CD4-positive, alpha-beta T cell treated with Interferon gamma for 1 hour (primary cell): ENCODE measurements at regions not wholly inside any gene's neighbourhood (a gene's known extent, or its start where the extent isn't known, plus 50 kb on each side); places are given as distances from the start of the nearest gene placed in this dataset.

Experiments
- DNase-seq: peaks from one replicate; pipeline ENCODE4 v3.0.0-alpha.2; 2020

DNA sequence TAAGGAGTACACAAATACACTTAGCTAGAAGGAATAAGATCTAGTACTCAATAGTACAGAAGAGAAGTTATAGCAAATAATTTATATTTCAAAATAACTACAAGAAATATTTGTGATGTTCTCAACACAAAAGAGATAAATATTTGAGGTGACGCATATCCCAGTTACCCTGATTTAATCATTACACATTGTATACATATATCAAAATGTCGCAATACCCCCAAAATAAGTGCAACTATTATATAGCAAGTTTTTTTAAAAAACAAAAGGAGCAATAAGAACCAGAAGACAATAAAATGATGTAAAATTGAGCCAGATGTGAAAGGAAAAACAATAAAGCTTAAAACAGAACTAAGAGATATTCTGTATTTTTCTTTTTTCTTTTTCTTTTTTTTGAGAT lies 59.3 kb upstream of the KIAA1217 start:
- DNase-seq: no peak

DNA sequence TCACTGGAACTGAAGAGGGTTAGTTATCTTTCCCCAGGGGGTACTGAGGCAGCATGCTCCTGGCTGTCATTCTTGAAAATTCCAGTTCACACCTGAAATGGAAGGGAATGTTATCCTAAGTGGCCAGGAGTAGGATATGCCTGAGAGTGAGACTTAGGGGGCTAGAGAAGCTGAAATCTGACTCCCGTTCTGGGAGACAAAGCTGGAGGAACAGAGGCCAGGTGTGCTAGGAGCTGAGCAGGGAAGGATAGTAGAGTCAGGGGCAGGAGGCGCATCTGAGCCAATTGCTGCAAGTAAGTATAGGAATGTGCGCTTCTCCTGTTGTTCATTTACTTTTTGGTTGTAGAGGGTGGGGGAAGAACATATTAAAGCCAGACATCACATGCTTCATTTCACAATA lies 58.1 kb upstream of the KIAA1217 start:
- DNase-seq: no peak

DNA sequence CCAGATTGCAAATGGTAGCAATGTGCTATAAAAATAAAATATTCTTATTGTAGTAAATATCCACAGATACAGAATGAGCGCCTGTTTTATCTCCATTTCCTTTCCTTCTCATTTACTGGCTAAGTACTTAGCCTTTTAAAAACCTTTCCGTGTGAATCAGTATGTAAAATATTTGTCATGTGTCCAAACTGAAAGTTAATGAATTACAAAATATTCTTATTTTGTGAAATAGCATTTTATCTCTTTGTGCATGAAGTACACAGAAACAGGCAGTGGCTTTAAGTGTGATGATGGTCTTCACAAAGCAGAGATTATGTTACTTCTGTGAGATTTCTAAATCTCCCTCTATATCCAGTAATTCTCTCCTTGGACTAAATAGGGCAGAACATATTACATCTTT lies 56.7 kb upstream of the KIAA1217 start:
- no peak for DNase-seq

DNA sequence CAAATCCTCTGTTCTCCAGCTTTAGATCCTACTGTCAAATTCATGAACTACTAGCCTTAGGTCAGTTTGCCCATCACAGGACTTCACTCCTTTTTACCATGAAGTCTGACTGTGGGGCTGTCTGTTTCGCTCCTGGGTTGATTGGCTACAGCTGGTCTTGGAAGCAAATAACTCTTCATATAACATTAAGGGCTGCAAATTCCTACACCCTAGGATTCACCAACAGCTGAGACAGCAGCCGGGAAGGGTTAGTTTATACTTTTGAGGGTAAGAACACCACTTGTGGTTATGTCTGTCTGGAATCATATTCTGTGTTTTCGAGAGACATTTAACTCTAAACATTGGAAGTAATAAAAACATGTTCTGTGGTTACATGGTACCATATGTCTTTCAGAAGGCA lies 55.9 kb upstream of the KIAA1217 start:
- no peak for DNase-seq

DNA sequence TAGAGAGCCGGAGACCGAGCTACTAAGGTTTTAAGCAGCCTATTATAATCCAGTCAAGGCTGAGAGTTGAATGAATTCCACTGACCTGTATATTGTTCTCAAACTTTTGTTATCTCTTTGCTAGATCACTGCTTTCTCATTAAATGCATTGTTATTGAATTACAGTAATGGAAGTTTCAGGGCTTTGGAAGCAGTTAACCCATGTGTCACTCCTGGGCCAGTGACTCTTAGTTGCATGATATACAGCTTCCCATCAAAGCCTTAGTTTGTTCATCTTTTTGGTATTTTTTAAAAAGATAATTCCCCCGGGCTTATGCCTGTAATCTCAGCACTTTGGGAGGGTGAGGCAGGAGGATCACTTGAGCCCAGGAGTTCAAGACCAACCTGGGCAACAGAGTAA lies 55.4 kb upstream of the KIAA1217 start:
- no peak for DNase-seq

DNA sequence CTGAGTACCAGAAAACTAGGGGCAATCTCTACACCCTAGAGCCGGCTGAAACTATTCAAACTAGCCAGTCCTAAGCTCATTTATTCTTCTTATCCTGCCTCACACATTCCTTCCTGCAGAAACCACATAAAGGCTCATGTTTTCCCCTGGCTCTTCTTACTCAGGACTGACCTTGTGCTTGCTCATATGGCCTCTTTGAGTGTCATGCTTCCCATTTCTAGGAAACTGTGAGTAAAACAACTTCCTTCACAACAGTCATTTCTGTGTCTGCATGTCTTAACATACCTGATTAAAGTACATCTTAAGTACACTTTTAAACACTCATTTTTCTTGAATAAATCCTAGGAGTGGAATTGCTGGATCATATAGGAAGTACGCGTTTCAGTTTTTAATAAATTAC lies 52.3 kb upstream of the KIAA1217 start:
- DNase-seq: no peak

DNA sequence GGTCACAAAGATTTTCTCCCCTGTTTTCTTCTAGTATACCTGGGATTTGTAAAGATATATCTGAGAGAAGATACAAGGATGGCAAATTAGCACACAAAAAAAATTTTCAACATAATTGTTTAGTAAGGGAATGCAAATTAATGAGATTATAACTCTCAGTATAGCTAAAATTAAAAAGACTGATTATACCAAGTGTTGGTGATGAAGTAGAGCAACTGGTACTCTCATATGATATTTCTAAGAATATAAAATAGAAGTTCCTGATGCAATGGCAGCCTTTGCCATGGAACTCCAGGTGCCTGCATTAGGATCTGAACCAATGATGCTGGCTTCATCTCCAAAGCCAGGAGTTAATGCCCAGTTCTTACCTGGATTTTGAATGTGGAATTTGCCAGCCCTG lies 51.4 kb upstream of the KIAA1217 start:
- DNase-seq: no peak
